K562 (cell line): ENCODE measurements at regions not wholly inside any gene's neighbourhood (a gene's known extent, or its start where the extent isn't known, plus 50 kb on each side); places are given as distances from the start of the nearest gene placed in this dataset.
A peak's percentile ranks its signal among the peaks of the same experiment; 100 is the strongest.

Source experiments
- BCOR ChIP-seq: fragments of 450-650 bp; IDR thresholded peaks from 2 replicates; pipeline ENCODE4 v1.6.1; 2016
- FUS ChIP-seq: fragments of 200-400 bp; formaldehyde crosslinking; optimal IDR thresholded peaks from 2 replicates; pipeline ENCODE3; 2017; ENCODE audit warnings: low read depth, low read length
- HNRNPL ChIP-seq: fragments of 200-400 bp; formaldehyde crosslinking; IDR thresholded peaks from 2 replicates; pipeline ENCODE4 v1.6.1; 2017; ENCODE audit warnings: low read depth, mild to moderate bottlenecking, low read length
- MEIS2 ChIP-seq: fragments of 450-650 bp; IDR thresholded peaks from 2 replicates; pipeline ENCODE4 v1.6.1; 2014; ENCODE audit warnings: mild to moderate bottlenecking; ENCODE audit not compliant: partially characterized antibody
- MYC ChIP-seq, 2 experiments: fragments of 250-450 bp in 1 of 2; sonication (Bioruptor Pico) in 1 of 2; IDR thresholded peaks; 2 replicates each; pipeline versions ENCODE4 v1.5.1 to v1.6.1; 2012 to 2021; ENCODE audit warnings: low read depth in 2 of 2, borderline replicate concordance in 1 of 2, improper control_type of control experiment in 1 of 2, low read length in 1 of 2, mild to moderate bottlenecking in 1 of 2, moderate library complexity in 1 of 2
- NR1H2 ChIP-seq: sonication (generic); formaldehyde crosslinking; IDR thresholded peaks from 2 replicates; pipeline ENCODE4 v1.4.0; 2020; ENCODE audit warnings: mild to moderate bottlenecking, missing genetic modification reagents
- PCBP1 ChIP-seq: fragments of 200-400 bp; formaldehyde crosslinking; IDR thresholded peaks from 2 replicates; pipeline ENCODE4 v1.6.1; 2018; ENCODE audit warnings: mild to moderate bottlenecking, low read depth, low read length; ENCODE audit not compliant: poor library complexity, severe bottlenecking
- PTBP1 ChIP-seq: fragments of 200-400 bp; formaldehyde crosslinking; IDR thresholded peaks from 2 replicates; pipeline ENCODE4 v1.6.1; 2017; ENCODE audit warnings: low read depth, low read length
- WHSC1 ChIP-seq: IDR thresholded peaks from one replicate; pipeline ENCODE4 v1.6.1; 2012; ENCODE audit warnings: low read length, control low read depth, inconsistent platforms
- ZFPM2 ChIP-seq: fragments of 250-450 bp; sonication (Bioruptor Pico); IDR thresholded peaks from 2 replicates; pipeline ENCODE4 v1.5.1; 2022; ENCODE audit warnings: mild to moderate bottlenecking
- ZNF232 ChIP-seq: sonication (generic); formaldehyde crosslinking; IDR thresholded peaks from 2 replicates; pipeline ENCODE4 v1.8.0; 2022; ENCODE audit warnings: mild to moderate bottlenecking, missing genetic modification reagents
- ZNF282 ChIP-seq: sonication (generic); formaldehyde crosslinking; IDR thresholded peaks from 2 replicates; pipeline ENCODE4 v1.8.1; 2023; ENCODE audit warnings: missing genetic modification reagents
- ZNF586 ChIP-seq: fragments of 450-650 bp; formaldehyde crosslinking; conservative IDR thresholded peaks from 2 replicates; pipeline ENCODE4 v1.4.0; 2020; ENCODE audit warnings: mild to moderate bottlenecking, moderate library complexity
- ZNF589 ChIP-seq: fragments of 200-800 bp; sonication (Bioruptor generic); IDR thresholded peaks from 2 replicates; pipeline ENCODE4 v1.6.1; 2016; ENCODE audit warnings: low read depth, missing genetic modification characterization, missing compliant biosample characterization
- TF ChIP-seq, protein P1 (sequence below): fragments of 450-650 bp; IDR thresholded peaks from 2 replicates; pipeline ENCODE4 v1.6.1; 2017; ENCODE audit warnings: antibody characterized with exemption

- TF ChIP-seq ZNF232 (CRISPR knock-in tag), result no peak
- TF ChIP-seq PCBP1, result no peak
- TF ChIP-seq MYC (IDR thresholded peaks at IDR 0.05; ENCODE audit: low read depth, low read length), result no peak
- no peak for TF ChIP-seq MYC (CRISPR knock-in tag; IDR thresholded peaks at IDR 0.05; ENCODE audit: borderline replicate concordance, low read depth)
- TF ChIP-seq ZNF282 (CRISPR knock-in tag), result no peak
- peak; percentile 60; the same call in 1 of the 2 replicates for TF ChIP-seq BCOR
- TF ChIP-seq ZNF589 (CRISPR knock-in tag), result no peak
- TF ChIP-seq FUS, result no peak
- TF ChIP-seq, protein P1, sequence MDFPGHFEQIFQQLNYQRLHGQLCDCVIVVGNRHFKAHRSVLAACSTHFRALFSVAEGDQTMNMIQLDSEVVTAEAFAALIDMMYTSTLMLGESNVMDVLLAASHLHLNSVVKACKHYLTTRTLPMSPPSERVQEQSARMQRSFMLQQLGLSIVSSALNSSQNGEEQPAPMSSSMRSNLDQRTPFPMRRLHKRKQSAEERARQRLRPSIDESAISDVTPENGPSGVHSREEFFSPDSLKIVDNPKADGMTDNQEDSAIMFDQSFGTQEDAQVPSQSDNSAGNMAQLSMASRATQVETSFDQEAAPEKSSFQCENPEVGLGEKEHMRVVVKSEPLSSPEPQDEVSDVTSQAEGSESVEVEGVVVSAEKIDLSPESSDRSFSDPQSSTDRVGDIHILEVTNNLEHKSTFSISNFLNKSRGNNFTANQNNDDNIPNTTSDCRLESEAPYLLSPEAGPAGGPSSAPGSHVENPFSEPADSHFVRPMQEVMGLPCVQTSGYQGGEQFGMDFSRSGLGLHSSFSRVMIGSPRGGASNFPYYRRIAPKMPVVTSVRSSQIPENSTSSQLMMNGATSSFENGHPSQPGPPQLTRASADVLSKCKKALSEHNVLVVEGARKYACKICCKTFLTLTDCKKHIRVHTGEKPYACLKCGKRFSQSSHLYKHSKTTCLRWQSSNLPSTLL, result no peak
- TF ChIP-seq ZFPM2, result no peak
- no peak for TF ChIP-seq ZNF586 (CRISPR knock-in tag)
- no peak for TF ChIP-seq PTBP1
- TF ChIP-seq WHSC1, result no peak
- peak; percentile 80 for TF ChIP-seq MEIS2
- no peak for TF ChIP-seq HNRNPL
- TF ChIP-seq NR1H2 (CRISPR knock-in tag), result no peak
These were observed 131.2 kb downstream of the ZNF518B start (continued) for GRCh38 chr4:10326075-10326474.
